GM13977 (cell line): ENCODE measurements at regions not wholly inside any gene's neighbourhood (a gene's known extent, or its start where the extent isn't known, plus 50 kb on each side); places are given as distances from the start of the nearest gene placed in this dataset.

ENCODE experiments used
- DNase-seq: peaks from one replicate; pipeline ENCODE4 v3.0.0; 2012; ENCODE audit warnings: low spot score
- CTCF ChIP-seq: IDR thresholded peaks from 2 replicates; pipeline ENCODE4 v1.5.1; 2012; ENCODE audit warnings: mild to moderate bottlenecking, control low read depth; ENCODE audit not compliant: insufficient read depth; ENCODE audit errors: extremely low read depth, missing control alignments
- in situ Hi-C: fragments of 300-500 bp; cut with MboI; formaldehyde crosslinking; loops from one replicate; pipeline ENCODE4 v1.12.0; 2022; ENCODE audit warnings: low sequenced_read_pairs, low pct_unique_long_range_greater_than_20kb, mixed read lengths, inconsistent platforms; ENCODE audit not compliant: unreplicated experiment

- no peak for TF ChIP-seq CTCF
- DNase-seq = no peak
- in situ Hi-C loops = no loop called here
Measured at GRCh38 chr1:57926025-57926552, 502.2 kb upstream of the DAB1 start.

- no peak for DNase-seq
- no peak for TF ChIP-seq CTCF
- in situ Hi-C loops = no loop called here
Measured at GRCh38 chr1:57925226-57925625, 501.4 kb upstream of the DAB1 start.

- TF ChIP-seq CTCF = no peak
- no peak for DNase-seq
- in situ Hi-C loops = no loop called here
Measured at GRCh38 chr1:57922130-57922529, 498.3 kb upstream of the DAB1 start.

DNA sequence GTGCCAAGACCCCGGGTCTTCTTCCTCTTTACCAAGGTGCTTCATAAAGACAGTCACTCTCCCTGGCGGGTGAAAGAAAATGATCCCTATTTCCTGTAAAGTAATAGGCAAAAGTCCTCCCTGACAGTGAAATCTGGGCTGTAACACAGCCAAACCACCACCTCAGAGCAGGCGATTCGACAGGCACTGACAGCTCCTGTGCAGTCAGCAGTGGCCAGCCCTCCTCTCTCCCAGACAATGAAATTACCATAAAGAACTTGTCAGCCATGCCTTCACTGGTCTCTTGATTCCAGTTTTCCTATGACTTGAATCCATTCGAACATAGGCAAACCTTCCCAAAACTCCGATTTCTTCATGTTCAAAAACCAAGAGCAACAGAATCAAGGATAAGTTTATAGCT is 492.2 kb upstream of the DAB1 start:
- DNase-seq = no peak
- no peak for TF ChIP-seq CTCF

GRCh38 chr1:57911427-57911826 is 487.6 kb upstream of the DAB1 start:
- in situ Hi-C loops = no loop called here
- TF ChIP-seq CTCF = no peak
- DNase-seq = no peak

More for the DNA sequence above, 492.2 kb upstream of the DAB1 start:
- in situ Hi-C loops = no loop called here

- TF ChIP-seq CTCF = no peak
- DNase-seq = no peak
- in situ Hi-C loops = no loop called here
Measured at GRCh38 chr1:57910782-57911181, 486.9 kb upstream of the DAB1 start.

GRCh38 chr1:57910305-57910704 is 486.4 kb upstream of the DAB1 start:
- no peak for TF ChIP-seq CTCF
- no peak for DNase-seq
- in situ Hi-C loops = no loop called here
